Middle frontal gyrus (tissue), 1 donor: ENCODE measurements at regions not wholly inside any gene's neighbourhood (a gene's known extent, or its start where the extent isn't known, plus 50 kb on each side); places are given as distances from the start of the nearest gene placed in this dataset.

Experiments
- DNase-seq: peaks from one replicate; pipeline ENCODE4 v3.0.0-alpha.2; 2015; ENCODE audit warnings: low spot score; ENCODE audit errors: extremely low spot score

- DNase-seq, result no peak
Measured at GRCh38 chr2:123916051-123916450, 109.0 kb upstream of the CNTNAP5 start.

- no peak for DNase-seq
Measured at GRCh38 chr2:123916531-123916930, 108.6 kb upstream of the CNTNAP5 start.

GRCh38 chr2:123917241-123917640 lies 107.8 kb upstream of the CNTNAP5 start:
- DNase-seq, result no peak

DNA sequence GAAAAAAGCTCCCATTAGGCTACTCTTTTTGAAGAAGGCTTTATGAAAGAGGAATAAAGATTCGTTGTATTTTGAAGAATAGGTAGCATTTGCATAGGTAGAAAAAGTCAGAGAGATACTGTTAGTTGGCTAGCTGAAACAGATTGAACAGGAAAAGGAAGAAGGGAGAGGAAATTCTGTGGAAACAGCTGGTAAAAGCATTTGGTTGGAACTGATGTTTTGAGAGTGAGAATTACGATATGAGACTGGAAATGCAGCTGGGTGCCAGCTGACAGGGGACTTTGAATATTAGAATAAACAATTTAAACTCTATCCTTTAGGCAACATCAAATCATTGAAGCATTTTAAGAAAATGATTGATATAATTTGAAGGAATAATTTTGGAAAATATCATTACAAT lies 96.7 kb upstream of the CNTNAP5 start:
- DNase-seq, result no peak

DNA sequence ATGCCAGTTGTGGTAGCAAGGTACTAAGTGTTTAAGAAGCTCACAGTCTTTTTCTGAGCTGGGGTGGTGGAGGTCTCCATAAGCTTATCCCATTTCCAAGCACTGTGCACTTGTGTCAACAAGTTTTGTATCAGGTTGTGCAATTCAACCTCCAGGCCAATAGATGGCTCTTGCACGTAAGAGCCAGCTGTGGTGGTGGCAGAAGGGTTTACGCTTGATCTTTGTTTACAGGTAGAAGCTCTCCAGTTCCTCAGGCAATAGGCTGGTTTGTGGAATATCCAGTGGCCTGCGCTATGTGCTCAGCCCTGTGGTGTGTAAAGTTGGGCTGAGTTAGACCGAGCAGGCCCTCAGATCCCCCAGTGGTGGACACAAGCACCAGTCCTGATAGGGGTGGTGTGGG lies 89.7 kb upstream of the CNTNAP5 start:
- DNase-seq, result no peak

DNA sequence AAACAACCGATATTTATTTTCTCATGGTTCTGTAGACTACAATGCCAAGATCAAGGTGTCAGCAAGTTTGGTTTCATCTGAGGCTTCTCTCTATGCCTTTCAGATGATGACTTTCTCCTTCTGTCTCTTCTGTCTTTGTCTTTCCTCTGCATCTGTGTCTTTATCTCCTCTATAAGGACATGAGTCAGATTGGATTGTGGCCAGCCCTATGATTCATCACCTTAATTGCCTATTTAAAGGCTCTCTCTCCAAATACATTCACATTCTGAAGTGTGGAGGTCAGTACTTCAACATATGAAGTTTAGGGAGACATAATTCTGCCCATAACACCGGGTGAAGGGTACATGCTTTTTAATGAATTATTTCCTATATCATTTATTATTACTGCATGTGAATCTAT lies 71.2 kb upstream of the CNTNAP5 start:
- no peak for DNase-seq

DNA sequence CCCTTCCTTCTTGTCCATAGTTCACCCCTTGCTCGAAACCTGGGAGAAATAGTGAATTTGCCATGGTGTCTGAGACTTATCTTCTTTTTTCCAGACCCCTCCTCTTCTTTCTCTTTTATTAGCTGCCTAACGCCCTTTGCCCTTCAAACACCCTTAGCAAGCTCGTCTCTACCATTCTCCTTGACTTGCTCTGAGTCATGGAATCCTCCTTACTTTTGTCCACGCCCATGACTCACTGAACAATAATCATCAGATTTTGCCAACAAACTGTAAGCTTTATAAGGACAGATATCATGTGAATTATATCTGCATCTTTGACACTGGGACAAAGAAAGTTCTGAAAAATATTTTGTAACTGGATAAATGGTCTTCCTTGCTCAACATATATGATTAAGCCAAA lies 67.1 kb upstream of the CNTNAP5 start:
- DNase-seq, result no peak

GRCh38 chr2:123961576-123961975 lies 63.5 kb upstream of the CNTNAP5 start:
- no peak for DNase-seq

DNA sequence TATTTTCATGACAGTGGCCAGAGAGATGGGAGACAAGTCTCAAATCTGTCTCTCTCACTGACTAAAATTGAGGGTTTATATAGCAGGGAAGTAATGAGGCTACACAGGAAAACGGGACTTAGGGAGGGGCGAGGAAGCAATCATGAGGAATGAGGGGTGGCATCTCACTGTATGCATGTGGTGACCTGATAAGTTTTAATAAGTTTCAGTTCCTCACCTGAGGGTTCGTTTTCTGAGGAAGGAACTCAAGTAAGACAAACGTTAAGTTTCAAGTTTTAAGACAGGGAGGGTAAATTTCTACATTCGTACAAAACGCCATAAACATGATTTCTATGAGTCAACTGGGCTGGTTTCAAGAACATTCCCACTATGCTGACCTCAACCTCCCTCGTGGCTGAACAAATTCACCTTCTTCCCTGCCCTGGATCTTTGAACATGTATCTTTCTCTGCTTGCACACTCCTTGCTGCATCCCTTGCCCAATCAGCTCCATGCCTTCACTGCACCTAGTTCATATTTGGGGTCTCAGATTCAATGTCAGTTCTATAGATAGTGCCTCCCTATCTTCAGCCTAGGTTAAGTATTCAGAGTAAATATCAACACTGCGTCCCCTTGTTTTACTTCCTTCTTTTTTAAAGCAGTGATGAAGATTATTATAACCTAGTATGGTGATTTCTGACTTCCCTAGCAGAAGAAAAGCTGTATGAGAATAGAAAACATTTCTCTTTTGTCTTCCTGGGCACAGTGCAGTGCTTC lies 53.3 kb upstream of the CNTNAP5 start:
- no peak for DNase-seq
